ENCODE measurements at regions not wholly inside any gene's neighbourhood (a gene's known extent, or its start where the extent isn't known, plus 50 kb on each side); places are given as distances from the start of the nearest gene placed in this dataset.

GRCh38 chr18:47721876-47722275 lies 208.6 kb downstream of the SMAD2 start:
- ChIA-PET CTCF (no interaction called here), POLR2A (ENCODE audit: low non-redundant PET) (no interaction called here)
- TF ChIP-seq, protein P1, sequence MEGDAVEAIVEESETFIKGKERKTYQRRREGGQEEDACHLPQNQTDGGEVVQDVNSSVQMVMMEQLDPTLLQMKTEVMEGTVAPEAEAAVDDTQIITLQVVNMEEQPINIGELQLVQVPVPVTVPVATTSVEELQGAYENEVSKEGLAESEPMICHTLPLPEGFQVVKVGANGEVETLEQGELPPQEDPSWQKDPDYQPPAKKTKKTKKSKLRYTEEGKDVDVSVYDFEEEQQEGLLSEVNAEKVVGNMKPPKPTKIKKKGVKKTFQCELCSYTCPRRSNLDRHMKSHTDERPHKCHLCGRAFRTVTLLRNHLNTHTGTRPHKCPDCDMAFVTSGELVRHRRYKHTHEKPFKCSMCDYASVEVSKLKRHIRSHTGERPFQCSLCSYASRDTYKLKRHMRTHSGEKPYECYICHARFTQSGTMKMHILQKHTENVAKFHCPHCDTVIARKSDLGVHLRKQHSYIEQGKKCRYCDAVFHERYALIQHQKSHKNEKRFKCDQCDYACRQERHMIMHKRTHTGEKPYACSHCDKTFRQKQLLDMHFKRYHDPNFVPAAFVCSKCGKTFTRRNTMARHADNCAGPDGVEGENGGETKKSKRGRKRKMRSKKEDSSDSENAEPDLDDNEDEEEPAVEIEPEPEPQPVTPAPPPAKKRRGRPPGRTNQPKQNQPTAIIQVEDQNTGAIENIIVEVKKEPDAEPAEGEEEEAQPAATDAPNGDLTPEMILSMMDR (conservative IDR thresholded peaks at IDR 0.05; ENCODE audit: low read depth): no peak
- no peak overlapping the region for H3K27ac ChIP-seq
- no peak for DNase-seq (ENCODE audit: low spot score)

GRCh38 chr18:47720741-47721140 lies 209.7 kb downstream of the SMAD2 start:
- POLR2A ChIA-PET (ENCODE audit: low non-redundant PET): no interaction called here

GRCh38 chr18:47719096-47719780 lies 211.2 kb downstream of the SMAD2 start:
- TF ChIP-seq, protein P1 (conservative IDR thresholded peaks at IDR 0.05; ENCODE audit: low read depth): no peak
- no peak for DNase-seq (ENCODE audit: low spot score)
- ChIA-PET CTCF (no interaction called here), POLR2A (ENCODE audit: low non-redundant PET) (no interaction called here)
- no peak overlapping the region for H3K27ac ChIP-seq

More at GRCh38 chr18:47720741-47721140, 209.7 kb downstream of the SMAD2 start:
- no peak for DNase-seq (ENCODE audit: low spot score)
- H3K27ac ChIP-seq: no peak overlapping the region
- TF ChIP-seq, protein P1 (conservative IDR thresholded peaks at IDR 0.05; ENCODE audit: low read depth): no peak
- CTCF ChIA-PET: no interaction called here

- TF ChIP-seq, protein P1 (conservative IDR thresholded peaks at IDR 0.05; ENCODE audit: low read depth): no peak
- ChIA-PET CTCF (no interaction called here), POLR2A (ENCODE audit: low non-redundant PET) (no interaction called here)
- no peak for DNase-seq (ENCODE audit: low spot score)
- H3K27ac ChIP-seq: no peak overlapping the region
Observed at GRCh38 chr18:47718646-47719045, 211.8 kb downstream of the SMAD2 start.

DNA sequence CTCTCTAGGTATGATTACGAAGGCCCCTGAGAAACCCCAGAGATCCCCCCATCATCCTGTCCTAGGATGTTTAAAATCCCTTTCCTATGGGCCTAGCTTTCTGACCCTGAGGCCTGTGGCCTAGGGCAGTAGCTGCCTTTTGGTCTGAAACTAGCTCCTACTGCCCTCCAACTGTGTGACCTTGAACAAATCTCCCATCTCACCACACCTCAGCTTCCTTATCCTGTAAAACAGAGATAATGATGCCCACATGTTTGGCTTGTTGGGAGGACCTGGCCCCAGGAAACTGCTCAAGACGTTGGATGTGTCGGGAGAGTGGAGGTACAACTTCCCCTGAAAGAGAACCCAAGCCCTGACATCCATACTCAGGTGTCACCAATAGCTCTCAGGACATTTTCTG lies 213.2 kb downstream of the SMAD2 start:
- TF ChIP-seq, protein P1 (conservative IDR thresholded peaks at IDR 0.05; ENCODE audit: low read depth): no peak
- DNase-seq (ENCODE audit: low spot score): no peak
- POLR2A ChIA-PET (ENCODE audit: low non-redundant PET): no interaction called here
- no peak overlapping the region for H3K27ac ChIP-seq
- CTCF ChIA-PET: no interaction called here

DNA sequence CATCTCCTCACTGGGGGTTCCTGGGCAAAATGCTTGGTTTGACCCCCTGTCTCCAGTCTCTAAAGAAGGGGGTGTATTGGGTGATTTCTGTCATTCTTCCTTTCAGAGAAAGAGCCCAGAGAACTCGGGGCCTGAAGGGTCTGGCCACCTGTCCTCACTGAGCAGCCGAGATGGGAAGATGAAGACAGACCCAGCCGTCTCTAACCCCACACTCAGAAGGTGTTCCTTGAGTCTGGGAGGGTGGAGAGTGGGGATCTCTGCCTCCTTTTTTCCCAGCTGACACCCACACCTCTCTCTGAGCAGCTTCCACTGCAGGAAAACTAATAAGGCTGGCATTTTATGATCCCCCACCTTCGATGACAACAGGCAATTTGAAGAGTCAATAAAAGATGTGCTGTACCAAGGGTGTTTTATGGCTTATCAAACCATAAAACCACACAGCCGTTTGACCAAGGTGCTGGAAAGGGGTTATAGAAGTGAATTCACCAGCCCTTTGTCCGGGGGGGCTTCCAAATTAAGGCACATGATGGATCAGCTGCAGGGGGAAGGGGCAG lies 213.8 kb downstream of the SMAD2 start:
- CTCF ChIA-PET: no interaction called here
- TF ChIP-seq, protein P1 (conservative IDR thresholded peaks at IDR 0.05; ENCODE audit: low read depth): no peak
- H3K27ac ChIP-seq: no peak overlapping the region
- POLR2A ChIA-PET (ENCODE audit: low non-redundant PET): no interaction called here
- DNase-seq (ENCODE audit: low spot score): no peak

Data from RWPE1 (cell line).